IMR-90 (cell line): ENCODE measurements at regions not wholly inside any gene's neighbourhood (a gene's known extent, or its start where the extent isn't known, plus 50 kb on each side); places are given as distances from the start of the nearest gene placed in this dataset.

Source experiments
- CTCF ChIP-seq: conservative IDR thresholded peaks from 2 replicates; pipeline ENCODE4 v1.5.1; 2012; ENCODE audit warnings: mild to moderate bottlenecking, low read depth, low read length, improper control_type of control experiment
- MAZ ChIP-seq: IDR thresholded peaks from 2 replicates; pipeline ENCODE4 v1.6.1; 2012; ENCODE audit warnings: low read depth, mild to moderate bottlenecking, low read length, improper control_type of control experiment, moderate library complexity, borderline replicate concordance
- RAD21 ChIP-seq: IDR thresholded peaks from 2 replicates; pipeline ENCODE4 v1.6.1; 2012; ENCODE audit warnings: low read length, improper control_type of control experiment
- SMC3 ChIP-seq: fragments of 150-350 bp; IDR thresholded peaks from 2 replicates; pipeline ENCODE4 v1.6.1; 2016; ENCODE audit warnings: low read depth, mild to moderate bottlenecking, antibody characterized with exemption, low read length, moderate library complexity

- no peak for TF ChIP-seq CTCF
- no peak for TF ChIP-seq RAD21
- no peak for TF ChIP-seq MAZ
- no peak for TF ChIP-seq SMC3
Observed at GRCh38 chr6:14475306-14475705, 357.7 kb downstream of the CD83 start.
